Testis (tissue), 2 donors: ENCODE measurements at regions not wholly inside any gene's neighbourhood (a gene's known extent, or its start where the extent isn't known, plus 50 kb on each side); places are given as distances from the start of the nearest gene placed in this dataset.

Experiments
- CTCF ChIP-seq, 3 experiments: fragments of 450-650 bp in 2 of 3; fragments of 200-600 bp in 1 of 3; sonication (generic) in 1 of 3; IDR thresholded peaks; one replicate each; pipeline ENCODE4 v1.5.1; 2016 to 2019; ENCODE audit warnings: antibody characterized with exemption in 3 of 3, mild to moderate bottlenecking in 2 of 3, moderate library complexity in 1 of 3
- POLR2A ChIP-seq: fragments of 450-650 bp; IDR thresholded peaks from one replicate; pipeline ENCODE4 v1.6.1; 2017; ENCODE audit warnings: antibody characterized with exemption, mild to moderate bottlenecking, moderate library complexity

- TF ChIP-seq CTCF (IDR thresholded peaks at IDR 0.05) (no peak), POLR2A (no peak)
Observed at GRCh38 chr3:150238048-150238802, 169.9 kb upstream of the TSC22D2 start.
